ELF-1 (cell line): ENCODE measurements at regions not wholly inside any gene's neighbourhood (a gene's known extent, or its start where the extent isn't known, plus 50 kb on each side); places are given as distances from the start of the nearest gene placed in this dataset.

ENCODE experiments used
- DNase-seq: peaks from one replicate; pipeline ENCODE4 v3.0.0-alpha.2; 2016; ENCODE audit warnings: low read depth, low spot score

DNA sequence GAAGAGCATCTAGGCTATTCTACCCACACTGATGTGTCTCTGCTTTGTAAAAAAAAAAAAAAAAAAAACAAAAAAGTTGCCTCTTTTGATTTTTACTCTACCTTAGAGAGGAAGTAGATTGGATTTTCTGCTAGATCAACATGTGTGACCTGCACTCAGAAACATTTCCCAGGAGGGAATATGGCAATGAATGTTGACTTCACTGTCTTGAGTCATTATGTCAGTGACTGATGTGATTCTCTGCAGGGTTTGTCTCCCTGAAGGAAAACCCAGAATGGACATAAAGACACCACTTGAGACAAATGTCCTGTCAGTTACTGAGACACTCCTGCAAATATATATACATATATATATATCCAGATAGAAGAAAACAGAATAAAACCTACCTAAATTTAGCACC lies 370.3 kb downstream of the BMPER start:
- DNase-seq: no peak

DNA sequence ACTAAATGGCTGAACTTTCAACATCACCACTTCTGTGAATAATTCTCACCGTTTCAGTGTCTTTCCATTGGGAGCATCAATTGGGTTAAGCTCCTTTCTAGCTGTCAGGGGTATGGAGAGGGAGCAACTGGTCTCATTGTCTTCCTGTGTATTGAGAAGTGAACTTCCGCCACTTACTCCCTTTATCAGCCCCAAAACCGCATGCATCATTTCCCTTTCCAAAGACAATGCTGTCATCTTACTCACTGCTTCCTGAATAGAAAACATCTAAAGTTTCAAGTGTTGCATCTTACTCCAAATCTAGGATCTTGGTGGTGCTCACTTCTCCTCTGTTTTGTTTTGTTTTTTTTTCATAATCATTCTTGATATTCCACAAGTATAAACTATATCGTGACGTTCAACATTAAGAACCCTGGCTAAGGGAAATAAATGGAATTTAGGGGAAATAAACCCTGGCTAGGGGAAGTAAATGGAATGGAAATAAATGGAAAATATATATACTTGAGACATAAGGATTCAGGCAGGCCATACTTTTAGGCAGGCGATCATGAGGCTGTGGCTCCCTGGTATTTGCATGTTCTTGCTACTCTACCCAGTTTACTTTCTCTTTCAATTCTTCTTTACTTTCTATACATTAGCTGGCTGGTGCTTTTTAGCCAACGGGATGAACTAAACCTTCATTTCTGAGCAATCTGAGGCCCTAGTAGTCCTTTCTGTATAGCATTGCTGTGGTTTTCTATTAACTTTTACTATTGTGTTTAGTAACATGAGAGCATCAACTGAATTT lies 371.9 kb downstream of the BMPER start:
- DNase-seq: no peak

DNA sequence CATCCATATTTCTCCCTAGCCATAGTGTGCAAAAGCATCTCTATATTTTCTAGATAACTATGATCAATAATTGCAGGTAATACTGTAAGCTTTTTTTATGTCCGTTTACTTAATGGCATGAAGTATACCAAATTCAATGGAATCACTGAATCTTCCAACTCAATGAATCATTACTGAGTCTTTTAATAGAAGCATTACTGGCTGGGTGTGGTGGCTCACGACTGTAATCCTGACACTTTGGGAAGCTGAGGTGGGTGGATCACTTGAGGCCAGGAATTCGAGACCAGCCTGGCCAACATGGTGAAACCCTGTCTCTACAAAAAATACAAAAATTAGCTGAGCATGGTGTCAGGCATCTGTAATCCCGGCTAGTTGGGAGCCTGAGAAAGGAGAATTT lies 372.5 kb downstream of the BMPER start:
- no peak for DNase-seq

DNA sequence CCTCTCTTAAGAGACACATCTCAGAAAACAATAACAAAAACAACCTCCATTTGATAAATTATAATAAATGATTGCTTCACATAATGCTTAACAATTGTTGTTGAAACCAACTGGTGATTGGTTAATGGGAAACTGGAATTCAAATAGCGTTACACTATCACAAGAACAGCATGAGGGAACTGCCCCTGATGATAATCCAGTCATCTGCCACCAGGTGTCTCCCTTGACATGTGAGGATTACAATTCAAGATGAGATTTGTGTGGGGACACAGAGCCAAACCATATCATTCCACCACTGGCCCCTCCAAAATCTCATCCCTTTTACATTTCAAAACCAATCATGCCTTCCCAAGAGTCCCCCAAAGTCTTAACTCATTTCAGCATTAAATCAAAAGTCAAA lies 375.9 kb downstream of the BMPER start:
- no peak for DNase-seq

DNA sequence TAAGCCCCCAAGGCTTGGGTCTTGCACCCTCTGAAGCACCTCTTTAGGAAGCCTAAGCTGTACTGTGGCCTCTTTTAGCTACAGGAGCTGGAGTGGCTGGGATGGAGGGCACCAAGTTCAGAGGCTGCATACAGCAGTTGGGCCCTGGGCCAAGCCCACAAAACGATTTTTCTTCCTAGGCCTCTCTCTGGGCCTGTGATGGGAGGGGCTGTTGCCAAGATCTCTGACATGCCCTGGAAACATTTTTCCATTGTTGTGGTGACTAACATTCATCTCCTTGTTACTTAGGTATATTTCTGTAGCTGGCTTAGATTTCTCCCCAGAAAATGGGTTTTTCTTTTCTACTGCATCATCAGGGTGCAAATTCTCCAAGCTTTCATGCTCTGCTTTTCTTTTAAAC lies 375.7 kb upstream of the NPSR1 start:
- DNase-seq: no peak

DNA sequence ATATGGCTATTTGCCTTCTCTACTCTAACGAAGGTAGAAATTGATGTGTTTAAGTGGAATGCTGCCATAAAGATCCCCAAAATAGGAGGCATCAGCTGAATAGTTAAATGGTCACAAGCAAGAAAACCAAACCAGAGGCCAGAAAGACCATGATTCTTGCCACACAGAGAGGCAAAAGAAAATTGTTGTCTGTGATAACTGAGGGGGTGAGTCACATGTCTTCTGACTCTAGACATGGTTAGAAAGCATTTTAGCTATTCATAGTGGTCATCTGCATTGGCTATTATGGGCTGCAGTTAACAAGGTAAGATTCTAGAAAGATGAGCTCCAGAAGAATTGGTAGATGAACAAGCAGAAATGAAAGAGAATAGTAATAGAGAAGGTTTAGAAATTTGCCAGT lies 361.4 kb upstream of the NPSR1 start:
- no peak for DNase-seq

DNA sequence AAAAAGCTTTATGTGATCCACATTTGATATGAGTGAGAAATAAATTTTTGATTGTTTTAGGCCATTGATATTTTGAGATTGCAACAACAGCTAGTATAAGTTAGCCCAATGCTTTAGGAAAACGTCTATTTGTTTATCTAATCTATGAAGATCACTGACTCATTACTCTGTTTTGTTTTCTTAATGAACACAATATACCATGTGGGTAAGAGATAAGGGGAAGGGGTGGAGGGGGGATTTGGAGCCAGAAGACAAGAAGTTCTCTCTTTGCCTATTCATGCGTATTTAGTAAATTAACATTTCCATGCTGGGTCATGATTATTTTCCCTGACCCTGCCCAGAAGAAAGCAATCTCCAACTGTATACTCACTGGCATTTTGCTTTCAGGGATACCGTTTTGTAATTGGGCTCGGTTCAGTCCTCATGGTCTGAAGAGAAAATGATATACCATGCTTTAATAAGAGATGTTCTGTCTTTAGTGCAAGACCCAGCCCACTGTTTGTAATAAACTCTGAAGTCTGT lies 359.5 kb upstream of the NPSR1 start:
- no peak for DNase-seq

DNA sequence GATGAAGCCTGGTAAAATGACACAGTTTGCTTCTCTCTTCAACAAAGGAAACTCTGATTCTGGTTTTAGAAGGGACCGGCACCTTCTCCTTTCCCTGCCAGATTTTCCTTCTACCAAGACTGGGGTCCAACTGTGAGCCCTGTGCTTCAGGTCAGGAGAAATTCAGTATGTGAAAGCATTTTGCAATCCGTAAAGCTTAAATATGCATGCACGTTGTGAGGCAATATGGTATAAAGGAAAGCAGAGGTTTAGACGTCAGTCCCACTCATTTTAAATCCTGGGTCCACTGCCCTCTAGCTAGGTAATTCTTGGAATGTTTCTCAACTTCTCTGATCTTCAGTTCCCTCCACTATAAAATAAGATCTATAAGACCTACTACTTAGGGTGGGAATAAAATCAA lies 359.0 kb upstream of the NPSR1 start:
- DNase-seq: no peak

DNA sequence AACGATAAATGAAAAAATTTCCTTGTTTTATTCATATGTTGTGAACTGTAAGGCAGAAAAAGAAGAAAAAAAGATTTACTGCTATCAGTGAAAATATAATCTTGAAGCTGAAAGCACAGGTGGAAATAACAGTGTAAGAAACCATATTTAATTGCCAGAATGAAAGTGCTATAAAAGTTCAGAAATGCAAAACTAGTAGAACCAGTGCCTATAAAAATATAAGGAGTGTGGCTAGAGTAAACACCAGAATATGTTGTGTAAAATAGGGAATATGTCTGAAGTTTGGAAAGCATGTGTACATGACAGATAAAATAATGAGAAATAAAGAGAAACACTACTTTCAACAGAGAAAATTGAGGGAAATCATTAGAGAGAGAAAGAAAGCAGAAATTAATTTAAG lies 350.5 kb upstream of the NPSR1 start:
- DNase-seq: no peak

DNA sequence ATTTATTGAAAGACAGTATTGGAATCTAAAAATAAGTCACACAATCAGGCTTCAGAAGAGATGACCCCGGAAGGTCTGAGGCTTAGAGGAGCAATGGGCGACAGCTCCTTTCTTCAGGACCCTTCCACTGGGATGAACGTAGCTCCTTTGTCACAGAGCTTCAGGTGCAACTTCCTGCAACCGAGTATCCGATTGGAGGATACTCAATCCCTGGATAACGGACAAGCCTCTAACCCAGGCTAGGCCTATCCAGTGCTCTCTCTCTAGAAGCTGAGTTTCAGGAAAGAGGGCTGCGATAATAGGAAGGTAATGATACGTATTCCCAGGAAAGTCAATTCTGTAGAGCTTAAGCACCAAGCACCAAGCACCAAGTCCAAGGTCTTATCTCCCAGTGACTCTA lies 349.4 kb upstream of the NPSR1 start:
- no peak for DNase-seq

DNA sequence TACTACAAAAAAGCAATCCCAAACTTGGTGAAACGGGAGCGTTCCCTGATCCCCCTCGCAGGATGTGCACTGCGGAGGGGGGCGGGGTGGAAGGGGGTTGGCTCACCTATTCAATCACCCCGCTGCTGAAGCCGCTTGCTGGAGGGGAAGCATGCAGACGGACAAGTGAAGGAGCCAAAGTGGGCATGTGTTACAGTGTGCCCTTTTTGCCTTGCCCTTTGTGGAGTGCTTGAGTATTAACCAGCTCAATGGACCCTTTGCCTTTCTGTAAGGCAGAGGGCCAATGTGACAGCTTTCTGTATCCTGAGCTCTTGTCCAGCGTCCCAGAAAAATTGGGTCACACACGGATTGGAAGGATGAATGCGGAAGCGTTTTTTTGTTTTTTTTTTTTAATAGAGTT lies 348.9 kb upstream of the NPSR1 start:
- no peak for DNase-seq

DNA sequence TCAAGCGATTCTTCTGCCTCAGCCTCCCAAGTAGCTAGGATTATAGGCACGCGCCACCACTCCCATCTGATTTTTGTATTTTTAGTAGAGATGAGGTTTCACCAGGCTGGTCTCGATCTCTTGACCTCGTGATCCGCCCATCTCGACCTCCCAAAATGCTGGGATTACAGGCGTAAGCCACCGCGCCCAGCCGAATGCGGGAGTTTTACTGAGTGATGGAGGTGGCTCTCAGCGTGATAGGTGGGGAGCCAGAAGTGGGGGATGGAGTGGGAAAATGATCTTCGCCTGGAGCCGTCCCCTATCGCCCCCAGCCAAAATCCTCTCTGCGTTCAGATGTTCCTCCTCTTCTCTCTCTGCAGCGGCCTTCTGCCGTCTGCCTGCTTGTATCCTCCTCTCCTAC lies 348.4 kb upstream of the NPSR1 start:
- DNase-seq: no peak

DNA sequence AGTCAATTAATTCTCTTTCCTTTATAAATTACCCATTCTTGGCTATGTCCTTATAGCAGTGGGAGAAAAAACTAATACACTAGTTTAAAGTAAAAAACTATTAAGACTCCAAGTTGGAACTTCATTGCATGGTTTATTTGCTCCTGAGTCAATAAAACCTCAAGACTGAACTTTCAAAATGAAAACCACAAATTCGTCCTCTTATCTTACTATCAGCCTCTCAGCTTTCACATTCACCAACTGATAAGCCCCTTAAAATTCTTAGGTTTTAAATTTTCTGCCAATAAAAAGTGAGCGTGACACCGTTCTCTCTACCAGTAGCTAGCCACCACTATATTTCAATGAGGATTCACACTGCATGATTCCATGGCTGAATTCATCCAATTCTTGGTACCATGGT lies 346.4 kb upstream of the NPSR1 start:
- DNase-seq: no peak

DNA sequence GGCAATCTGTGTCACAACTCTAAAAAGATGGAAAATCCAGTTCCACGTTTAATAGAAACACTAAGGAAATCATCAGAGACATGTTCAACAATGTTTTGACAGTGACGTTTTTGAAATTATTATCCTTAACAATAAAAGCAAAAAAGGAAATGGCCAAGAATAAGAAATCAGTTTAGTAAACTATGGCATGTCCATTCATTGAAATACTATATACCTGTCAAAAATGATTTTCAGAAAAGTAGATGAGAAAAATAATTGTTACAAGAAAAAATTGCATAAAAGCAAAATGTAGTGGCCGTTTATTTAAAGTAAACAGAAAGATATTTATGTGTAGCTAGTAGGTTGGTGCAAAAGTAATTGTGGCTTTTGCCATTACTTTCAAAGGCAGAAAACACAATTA lies 345.4 kb upstream of the NPSR1 start:
- no peak for DNase-seq

DNA sequence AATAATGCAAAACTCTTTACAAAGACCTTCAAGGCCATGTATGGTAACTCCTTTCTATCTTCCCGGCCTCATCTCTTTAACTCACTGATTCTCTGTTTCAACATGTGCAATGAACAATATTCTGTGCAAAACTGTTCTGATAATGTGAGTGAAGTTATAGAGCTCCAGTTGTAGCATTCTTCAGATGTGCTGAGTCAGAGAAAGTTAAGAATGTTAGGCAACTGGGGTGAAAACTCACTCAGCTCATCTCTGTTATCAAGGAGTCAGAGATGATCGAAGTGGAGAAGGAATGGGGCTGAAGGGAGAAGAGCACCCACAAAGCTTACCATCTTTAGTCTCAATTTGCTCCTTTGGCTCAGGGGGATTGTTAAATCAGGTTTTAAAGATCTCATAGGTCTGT lies 344.7 kb upstream of the NPSR1 start:
- no peak for DNase-seq

DNA sequence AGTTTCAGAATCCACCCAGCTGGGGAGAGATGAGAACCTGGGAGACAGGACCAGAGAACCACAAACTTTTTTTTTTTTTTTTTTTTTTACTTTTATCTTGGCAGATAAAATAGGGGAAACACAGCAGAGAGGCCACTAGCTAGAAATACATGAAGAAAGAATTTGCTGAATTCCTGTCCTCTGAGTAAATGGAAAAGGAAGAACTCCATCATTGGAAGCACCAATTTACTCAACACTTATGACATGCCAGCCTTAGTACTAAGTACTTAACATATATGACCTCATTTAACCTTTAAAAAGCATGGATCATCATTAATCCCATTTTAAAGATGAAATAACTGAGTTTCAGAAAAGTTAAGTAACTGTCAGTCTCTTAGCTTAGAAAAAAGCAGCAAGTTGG lies 343.0 kb upstream of the NPSR1 start:
- DNase-seq: no peak

DNA sequence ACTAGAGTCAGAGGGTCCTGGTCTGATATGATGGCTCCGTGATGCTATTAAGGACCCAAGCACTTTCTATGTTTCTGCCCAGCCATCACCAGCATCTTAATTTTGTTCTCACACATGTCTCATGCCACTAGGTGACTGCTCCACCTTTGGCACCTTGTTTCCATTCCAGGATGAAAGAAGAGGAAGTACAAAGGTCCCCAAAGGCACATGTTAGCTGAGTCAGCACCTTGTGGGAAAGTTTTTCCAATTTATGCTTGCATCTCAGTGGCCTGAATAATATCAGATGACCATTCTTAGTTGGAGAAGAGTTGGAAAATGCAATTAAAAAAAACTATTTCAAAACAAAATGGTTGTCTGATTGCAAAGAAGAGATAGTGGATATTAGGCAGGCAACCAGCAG lies 341.0 kb upstream of the NPSR1 start:
- DNase-seq: no peak

DNA sequence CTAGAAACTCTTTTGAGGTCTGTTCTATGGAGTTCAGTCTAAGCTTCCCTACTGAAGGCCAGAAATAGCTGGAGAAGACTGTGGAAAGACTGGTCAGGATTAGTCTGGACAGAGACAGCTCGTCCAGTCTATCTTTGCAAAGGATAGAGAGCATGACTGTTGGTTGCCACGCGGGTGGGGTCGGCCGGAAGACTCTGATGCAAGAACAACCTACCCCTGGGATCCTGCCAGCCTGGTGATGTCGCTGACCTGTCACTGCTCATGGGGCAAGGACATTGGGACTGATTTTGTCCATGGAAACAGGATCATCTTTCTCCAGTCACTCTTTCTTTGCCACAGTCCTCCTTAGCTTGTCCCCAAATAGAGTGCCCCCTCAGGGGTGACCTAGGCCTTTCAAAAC lies 337.6 kb upstream of the NPSR1 start:
- no peak for DNase-seq

DNA sequence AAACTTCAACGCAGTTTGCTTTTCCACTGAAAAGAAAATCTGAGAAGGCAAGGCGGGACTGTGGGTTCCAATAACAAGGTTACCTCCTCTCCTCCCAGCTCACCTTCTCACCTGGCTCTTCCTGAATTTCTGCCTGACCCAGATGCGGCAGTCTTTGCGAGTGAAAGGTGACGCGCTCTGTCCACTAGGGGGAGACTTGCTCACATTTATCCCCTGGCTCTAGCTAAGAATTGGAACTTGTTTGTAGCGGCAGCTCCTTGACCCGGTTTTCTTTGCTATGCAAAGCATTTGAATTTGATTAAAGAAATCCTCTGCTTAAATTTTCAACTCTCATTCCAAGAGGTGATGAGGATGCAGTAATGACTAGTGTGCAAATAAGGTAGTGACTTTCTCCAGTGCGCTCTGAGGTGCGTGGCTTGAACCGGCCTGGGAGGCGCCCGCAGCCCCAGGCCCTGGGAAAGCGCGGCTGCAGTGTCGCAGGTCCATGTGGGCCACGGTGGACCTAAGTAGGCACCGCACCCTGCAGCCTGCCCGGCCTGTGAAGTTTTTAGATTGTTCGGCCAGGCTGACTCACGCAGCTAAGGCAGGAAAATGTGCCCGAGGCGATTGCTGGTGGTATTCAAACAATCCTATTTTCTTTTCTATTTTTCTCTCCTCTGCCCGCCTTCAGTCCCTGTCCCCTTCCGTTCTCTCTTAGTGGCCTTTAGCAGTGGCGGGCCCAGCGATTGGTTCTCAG lies 336.9 kb upstream of the NPSR1 start:
- peak; percentile 95 for DNase-seq

DNA sequence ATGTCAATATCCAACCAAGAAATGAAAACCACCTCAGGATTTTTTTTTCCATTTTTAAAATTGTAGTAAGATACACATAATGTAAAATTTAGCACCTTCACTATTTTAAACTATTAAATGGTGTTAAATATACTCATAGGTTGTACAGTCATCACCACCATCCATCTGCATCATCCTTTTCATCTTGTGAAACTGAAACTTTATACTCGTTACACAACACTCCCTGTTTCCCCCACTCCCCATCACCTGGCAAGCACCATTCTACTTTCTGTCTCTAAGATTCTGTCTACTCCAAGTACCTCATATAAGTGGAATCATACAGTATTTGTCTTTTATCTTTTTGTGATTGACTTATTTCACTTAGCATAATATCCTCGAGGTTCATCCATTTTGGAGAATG lies 335.2 kb upstream of the NPSR1 start:
- DNase-seq: no peak

DNA sequence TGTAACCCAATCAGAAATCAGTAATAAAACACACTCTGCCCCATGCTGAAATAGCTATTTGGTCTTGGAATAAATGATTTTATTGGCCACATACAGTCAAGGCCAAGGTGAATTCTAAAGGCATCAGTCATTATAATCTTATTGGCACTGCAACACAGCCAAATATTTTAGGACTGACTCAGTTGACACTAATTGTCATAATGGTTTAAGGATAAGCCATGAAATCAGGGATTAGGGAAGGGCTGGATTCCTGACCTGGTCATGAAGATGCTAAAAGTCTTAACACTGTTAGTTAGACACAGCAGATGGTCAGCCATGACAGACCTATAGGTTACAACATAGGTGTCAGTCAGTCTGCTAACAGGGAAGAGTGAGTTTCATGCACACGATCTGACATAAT lies 330.3 kb upstream of the NPSR1 start:
- DNase-seq: no peak

DNA sequence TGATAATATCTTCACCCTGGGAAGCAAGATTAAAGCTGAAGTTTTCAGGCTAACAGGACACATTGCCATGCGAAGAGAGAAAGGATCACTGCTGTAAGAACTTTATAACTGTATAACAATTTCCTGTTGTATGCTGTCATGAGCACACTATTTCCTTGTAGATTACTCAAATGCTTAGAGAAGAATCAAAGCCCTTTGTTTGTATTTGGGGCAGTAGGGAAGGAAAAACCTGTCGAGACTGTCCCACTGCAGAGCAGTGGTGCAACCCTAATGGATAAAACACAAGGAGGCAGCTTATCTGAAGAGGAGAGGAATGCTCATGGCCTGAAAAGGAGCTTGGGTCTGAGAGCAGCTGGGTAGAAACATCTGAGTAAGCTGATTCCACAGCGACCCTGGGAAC lies 327.7 kb upstream of the NPSR1 start:
- DNase-seq: no peak

DNA sequence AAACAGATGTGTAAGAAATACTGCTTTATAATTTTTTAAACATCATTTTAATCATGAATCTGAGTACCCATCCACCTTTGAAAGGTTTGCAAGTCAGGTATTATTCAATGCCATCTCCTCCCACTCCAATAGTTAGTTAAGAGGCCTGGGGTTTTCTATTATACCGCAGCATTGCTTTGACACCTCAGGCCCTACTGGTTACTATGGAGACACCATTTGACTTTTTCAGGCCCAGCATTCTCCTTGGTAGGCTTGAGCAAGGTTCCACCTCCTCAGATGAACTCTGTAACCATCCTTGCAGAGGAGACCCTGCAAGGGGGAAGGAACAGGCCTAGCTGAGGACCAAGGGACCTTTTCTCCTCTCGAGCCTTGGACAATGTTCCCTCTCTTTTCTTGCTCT lies 326.9 kb upstream of the NPSR1 start:
- DNase-seq: no peak
